AG04450 (cell line): ENCODE measurements at regions not wholly inside any gene's neighbourhood (a gene's known extent, or its start where the extent isn't known, plus 50 kb on each side); places are given as distances from the start of the nearest gene placed in this dataset.

ENCODE experiments used
- CTCF ChIA-PET: fragments of 300-600, 350-600 bp; formaldehyde crosslinking; extraction: SDS; loops from one replicate; lab custom pipeline; 2022; ENCODE audit warnings: antibody characterized with exemption, inconsistent platforms; lab: Charles Lee
- POLR2A ChIA-PET: fragments of 350-600 bp; formaldehyde crosslinking; extraction: SDS; loops from one replicate; lab custom pipeline; 2021; ENCODE audit warnings: antibody characterized with exemption, inconsistent platforms; lab: Yijun Ruan, JAX
- DNase-seq: peaks from one replicate; pipeline ENCODE4 v3.0.0-alpha.2; 2011; ENCODE audit warnings: low read depth, low spot score
- H3K27ac ChIP-seq: one replicate; pipeline ENCODE4 v1.5.1; 2012; ENCODE audit warnings: low read depth, low read length, control low read depth
- H3K27me3 ChIP-seq: one replicate; pipeline ENCODE4 v1.6.0; 2012; ENCODE audit warnings: low read length; ENCODE audit not compliant: control insufficient read depth, insufficient read depth
- H3K4me3 ChIP-seq: 2 replicates; pipeline ENCODE4 v1.5.1; 2011; ENCODE audit warnings: mild to moderate bottlenecking, low read depth, low read length, control low read depth
- H3K9me3 ChIP-seq: 2 replicates; pipeline ENCODE4 v1.5.1; 2012; ENCODE audit warnings: low read length; ENCODE audit not compliant: control insufficient read depth, insufficient read depth
- CTCF ChIP-seq: IDR thresholded peaks from 2 replicates; pipeline ENCODE4 v1.5.1; 2011; ENCODE audit warnings: low read depth, low read length, control low read depth, inconsistent platforms

DNA sequence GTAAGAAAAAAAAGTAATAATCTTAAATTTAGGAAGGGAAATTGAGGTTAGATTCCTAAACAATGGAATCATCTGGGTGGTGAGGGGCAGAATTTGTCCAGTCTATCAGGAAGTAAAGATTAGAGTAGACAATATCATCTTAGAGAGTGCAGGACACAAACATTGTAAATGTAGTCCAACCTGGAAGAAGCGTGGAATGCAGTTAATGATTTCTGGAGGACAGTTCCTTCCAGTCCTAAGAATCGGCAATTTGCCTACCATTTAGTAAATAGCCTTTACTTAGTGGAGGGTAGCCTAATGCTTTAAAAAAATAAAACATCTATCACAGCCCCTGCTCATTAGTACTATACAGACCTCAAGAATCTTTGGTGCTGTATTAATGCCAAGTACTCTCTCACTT, 147.5 kb upstream of the TTC29 start:
- TF ChIP-seq CTCF, result no peak
- Histone ChIP-seq H3K27ac (no peak overlapping the region), H3K27me3 (no peaks in the 10 kb centered on the region), H3K9me3 (no peaks in the 10 kb centered on the region), H3K4me3 (no peak overlapping the region)
- POLR2A ChIA-PET, result no interaction called here
- CTCF ChIA-PET, result no interaction called here
- DNase-seq, result no peak

DNA sequence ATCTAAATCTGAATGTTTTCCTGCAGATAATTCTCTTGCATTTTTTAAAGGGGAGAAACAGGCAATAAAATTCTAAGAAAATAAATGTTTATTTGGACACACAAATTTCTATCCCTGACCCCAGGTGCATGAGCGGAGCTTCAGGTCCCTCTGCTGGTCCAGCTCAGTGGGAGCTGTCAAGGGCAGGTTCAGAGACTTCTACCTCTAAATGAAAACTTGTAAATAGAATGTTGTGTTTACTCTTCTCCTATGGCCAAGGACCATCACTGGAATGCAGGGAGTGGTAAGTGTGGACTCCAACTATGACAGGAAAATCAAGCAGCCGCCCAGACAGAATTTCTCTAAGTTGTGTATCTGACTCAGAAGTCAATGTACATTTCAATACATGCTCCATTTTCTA, 148.6 kb upstream of the TTC29 start:
- Histone ChIP-seq H3K27ac (no peak overlapping the region), H3K4me3 (no peak overlapping the region), H3K9me3 (no peaks in the 10 kb centered on the region), H3K27me3 (peaks cover 2% of the 10 kb centered on the region)
- TF ChIP-seq CTCF, result no peak
- ChIA-PET POLR2A (no interaction called here), CTCF (interaction anchor here (0.6 to 1.8 kb wide), 3 partner anchors 75 to 1478 kb away, joined by 5 to 12 read pairs (median 6); no protein-coding TSS in a partner anchor)
- no peak for DNase-seq

- Histone ChIP-seq H3K27ac (no peak overlapping the region), H3K4me3 (no peak overlapping the region), H3K9me3 (no peaks in the 10 kb centered on the region), H3K27me3 (peaks cover 2% of the 10 kb centered on the region)
- POLR2A ChIA-PET, result interaction anchor here (0.6 to 1.4 kb wide), 2 partner anchors 47 to 620 kb away, joined by 5 to 7 read pairs; no protein-coding TSS in a partner anchor
- CTCF ChIA-PET, result interaction anchor here (0.5 to 3.2 kb wide), 74 partner anchors 8 to 1613 kb away, joined by 3 to 148 read pairs (median 4); partner anchors contain the start of genes PRMT9, TMEM184C and TTC29
- TF ChIP-seq CTCF, result peak; percentile 60
- peak; percentile 15 for DNase-seq
These were observed 151.3 kb upstream of the TTC29 start for GRCh38 chr4:147096667-147097604.

DNA sequence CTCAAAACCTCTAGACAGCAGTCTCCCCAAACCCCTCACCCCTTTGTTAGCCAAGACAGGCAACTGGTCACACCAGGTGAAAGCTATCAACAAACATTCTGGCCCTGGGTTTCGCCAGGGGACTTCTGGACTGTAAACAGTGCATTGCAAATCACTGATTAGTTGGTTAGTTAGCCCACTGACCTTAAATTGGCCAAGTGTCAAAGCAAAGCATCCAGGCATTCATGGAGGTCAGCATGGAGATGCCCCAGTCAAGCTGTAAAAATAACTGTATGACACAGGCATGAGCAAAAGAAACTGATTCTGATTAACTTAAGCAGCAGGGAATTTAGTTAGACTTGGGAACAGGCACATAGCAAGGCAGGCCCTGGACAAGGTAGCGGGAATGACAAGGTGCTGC, 156.0 kb upstream of the TTC29 start:
- TF ChIP-seq CTCF, result no peak
- peaks cover 2% of the 10 kb centered on the region for H3K27me3 ChIP-seq
- no peak for DNase-seq
- no peak overlapping the region for H3K27ac ChIP-seq
- POLR2A ChIA-PET, result no interaction called here
- H3K4me3 ChIP-seq, result no peak overlapping the region
- H3K9me3 ChIP-seq, result no peaks in the 10 kb centered on the region
- CTCF ChIA-PET, result interaction anchor here (0.7 to 3.9 kb wide), 3 partner anchors 25 to 491 kb away, joined by 3 to 37 read pairs (median 3); no protein-coding TSS in a partner anchor

GRCh38 chr4:147102596-147102995, 156.9 kb upstream of the TTC29 start:
- no peak for DNase-seq
- H3K27ac ChIP-seq, result no peak overlapping the region
- ChIA-PET CTCF (interaction anchor here (0.7 to 1.8 kb wide), 4 partner anchors 26 to 487 kb away, joined by 3 to 11 read pairs (median 4); no protein-coding TSS in a partner anchor), POLR2A (no interaction called here)
- H3K27me3 ChIP-seq, result peaks cover 2% of the 10 kb centered on the region
- H3K4me3 ChIP-seq, result no peak overlapping the region
- no peak for TF ChIP-seq CTCF
- no peaks in the 10 kb centered on the region for H3K9me3 ChIP-seq
